ENCODE measurements at regions not wholly inside any gene's neighbourhood (a gene's known extent, or its start where the extent isn't known, plus 50 kb on each side); places are given as distances from the start of the nearest gene placed in this dataset.

- Histone ChIP-seq H3K4me3 (ENCODE audit: low read length) (no peak overlapping the region), H3K27ac (ENCODE audit: low read length) (no peak overlapping the region), H3K27me3 (ENCODE audit: control insufficient read depth, insufficient read depth, low read length) (no peaks in the 10 kb centered on the region), H3K9me3 (ENCODE audit: control insufficient read depth, insufficient read depth, low read length) (no peaks in the 10 kb centered on the region), H3K4me1 (ENCODE audit: control insufficient read depth, insufficient read depth, low read length) (no peaks in the 10 kb centered on the region), H3K36me3 (ENCODE audit: control insufficient read depth, insufficient read depth, low read length) (no peaks in the 10 kb centered on the region)
- no CpG with 5 or more reads among the region's 7 CpGs for WGBS (ENCODE audit: insufficient coverage, insufficient read length)
- DNase-seq (ENCODE audit: low read depth, low spot score) = no peak
Observed at GRCh38 chr18:21162786-21163185, 51.2 kb upstream of the ROCK1 start.

GRCh38 chr18:21163647-21164547, 52.3 kb upstream of the ROCK1 start:
- Histone ChIP-seq H3K9me3 (ENCODE audit: control insufficient read depth, insufficient read depth, low read length) (no peaks in the 10 kb centered on the region), H3K4me1 (ENCODE audit: control insufficient read depth, insufficient read depth, low read length) (no peaks in the 10 kb centered on the region), H3K36me3 (ENCODE audit: control insufficient read depth, insufficient read depth, low read length) (no peaks in the 10 kb centered on the region), H3K27me3 (ENCODE audit: control insufficient read depth, insufficient read depth, low read length) (no peaks in the 10 kb centered on the region), H3K27ac (ENCODE audit: low read length) (no peak overlapping the region), H3K4me3 (ENCODE audit: low read length) (no peak overlapping the region)
- no peak for DNase-seq (ENCODE audit: low read depth, low spot score)
- no CpG with 5 or more reads among the region's 6 CpGs for WGBS (ENCODE audit: insufficient coverage, insufficient read length)

- WGBS (ENCODE audit: insufficient coverage, insufficient read length) = 100% methylated on average over 1 of the region's 2 CpGs
- Histone ChIP-seq H3K4me1 (ENCODE audit: control insufficient read depth, insufficient read depth, low read length) (no peaks in the 10 kb centered on the region), H3K27ac (ENCODE audit: low read length) (no peak overlapping the region), H3K36me3 (ENCODE audit: control insufficient read depth, insufficient read depth, low read length) (no peaks in the 10 kb centered on the region), H3K4me3 (ENCODE audit: low read length) (no peak overlapping the region), H3K9me3 (ENCODE audit: control insufficient read depth, insufficient read depth, low read length) (no peaks in the 10 kb centered on the region), H3K27me3 (ENCODE audit: control insufficient read depth, insufficient read depth, low read length) (no peaks in the 10 kb centered on the region)
- no peak for DNase-seq (ENCODE audit: low read depth, low spot score)
Observed at GRCh38 chr18:21164548-21165095, 53.0 kb upstream of the ROCK1 start.

GRCh38 chr18:21167641-21168377, 56.2 kb upstream of the ROCK1 start:
- peak; percentile 75 for DNase-seq (ENCODE audit: low read depth, low spot score)
- Histone ChIP-seq H3K36me3 (ENCODE audit: control insufficient read depth, insufficient read depth, low read length) (no peaks in the 10 kb centered on the region), H3K27me3 (ENCODE audit: control insufficient read depth, insufficient read depth, low read length) (no peaks in the 10 kb centered on the region), H3K9me3 (ENCODE audit: control insufficient read depth, insufficient read depth, low read length) (no peaks in the 10 kb centered on the region), H3K4me3 (ENCODE audit: low read length) (no peak overlapping the region), H3K4me1 (ENCODE audit: control insufficient read depth, insufficient read depth, low read length) (no peaks in the 10 kb centered on the region), H3K27ac (ENCODE audit: low read length) (no peak overlapping the region)
- no CpG with 5 or more reads among the region's 1 CpG for WGBS (ENCODE audit: insufficient coverage, insufficient read length)

GRCh38 chr18:21168880-21169279, 57.3 kb upstream of the ROCK1 start:
- no peak overlapping the region for H3K27ac ChIP-seq (ENCODE audit: low read length)
- WGBS (ENCODE audit: insufficient coverage, insufficient read length) = no CpG with 5 or more reads among the region's 2 CpGs

GRCh38 chr18:21177822-21178221, 64.2 kb upstream of the GREB1L start:
- WGBS (ENCODE audit: insufficient coverage, insufficient read length) = no CpG with 5 or more reads among the region's 6 CpGs
- no peaks in the 10 kb centered on the region for H3K27me3 ChIP-seq (ENCODE audit: control insufficient read depth, insufficient read depth, low read length)
- no peaks in the 10 kb centered on the region for H3K4me1 ChIP-seq (ENCODE audit: control insufficient read depth, insufficient read depth, low read length)
- no peaks in the 10 kb centered on the region for H3K9me3 ChIP-seq (ENCODE audit: control insufficient read depth, insufficient read depth, low read length)
- H3K36me3 ChIP-seq (ENCODE audit: control insufficient read depth, insufficient read depth, low read length) = no peaks in the 10 kb centered on the region
- no peak overlapping the region for H3K27ac ChIP-seq (ENCODE audit: low read length)
- no peak overlapping the region for H3K4me3 ChIP-seq (ENCODE audit: low read length)
- DNase-seq (ENCODE audit: low read depth, low spot score) = no peak

More at GRCh38 chr18:21168880-21169279, 57.3 kb upstream of the ROCK1 start:
- Histone ChIP-seq H3K27me3 (ENCODE audit: control insufficient read depth, insufficient read depth, low read length) (no peaks in the 10 kb centered on the region), H3K4me1 (ENCODE audit: control insufficient read depth, insufficient read depth, low read length) (no peaks in the 10 kb centered on the region), H3K9me3 (ENCODE audit: control insufficient read depth, insufficient read depth, low read length) (no peaks in the 10 kb centered on the region), H3K36me3 (ENCODE audit: control insufficient read depth, insufficient read depth, low read length) (no peaks in the 10 kb centered on the region), H3K4me3 (ENCODE audit: low read length) (no peak overlapping the region)
- no peak for DNase-seq (ENCODE audit: low read depth, low spot score)

- no peaks in the 10 kb centered on the region for H3K9me3 ChIP-seq (ENCODE audit: control insufficient read depth, insufficient read depth, low read length)
- H3K4me1 ChIP-seq (ENCODE audit: control insufficient read depth, insufficient read depth, low read length) = no peaks in the 10 kb centered on the region
- H3K4me3 ChIP-seq (ENCODE audit: low read length) = no peak overlapping the region
- H3K27me3 ChIP-seq (ENCODE audit: control insufficient read depth, insufficient read depth, low read length) = no peaks in the 10 kb centered on the region
- no CpG with 5 or more reads among the region's 7 CpGs for WGBS (ENCODE audit: insufficient coverage, insufficient read length)
- no peak overlapping the region for H3K27ac ChIP-seq (ENCODE audit: low read length)
- DNase-seq (ENCODE audit: low read depth, low spot score) = peak; percentile 50
- no peaks in the 10 kb centered on the region for H3K36me3 ChIP-seq (ENCODE audit: control insufficient read depth, insufficient read depth, low read length)
Observed at GRCh38 chr18:21179590-21180220, 62.3 kb upstream of the GREB1L start.

DNA sequence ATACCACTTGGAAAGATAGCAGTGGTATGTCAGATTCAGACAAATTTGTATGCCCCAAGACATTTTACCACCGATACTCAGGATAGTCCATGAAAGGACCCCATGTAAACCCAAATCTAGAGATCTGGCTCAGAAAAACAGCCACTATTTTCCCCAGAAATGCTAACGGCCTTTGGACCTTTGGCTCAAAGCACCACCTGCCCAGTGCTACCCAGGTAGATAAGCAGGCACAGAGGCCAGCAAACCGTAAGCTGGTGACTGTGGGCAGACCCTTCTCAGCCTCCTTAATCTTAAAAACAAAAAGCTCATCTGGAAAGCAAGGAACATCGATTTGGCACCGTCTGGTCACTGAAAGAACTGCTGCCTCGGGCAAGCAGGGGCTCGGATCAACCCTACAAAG, 61.4 kb upstream of the GREB1L start:
- Histone ChIP-seq H3K27me3 (ENCODE audit: control insufficient read depth, insufficient read depth, low read length) (no peaks in the 10 kb centered on the region), H3K9me3 (ENCODE audit: control insufficient read depth, insufficient read depth, low read length) (no peaks in the 10 kb centered on the region), H3K36me3 (ENCODE audit: control insufficient read depth, insufficient read depth, low read length) (no peaks in the 10 kb centered on the region), H3K27ac (ENCODE audit: low read length) (no peak overlapping the region), H3K4me3 (ENCODE audit: low read length) (no peak overlapping the region), H3K4me1 (ENCODE audit: control insufficient read depth, insufficient read depth, low read length) (no peaks in the 10 kb centered on the region)
- no peak for DNase-seq (ENCODE audit: low read depth, low spot score)
- no CpG with 5 or more reads among the region's 7 CpGs for WGBS (ENCODE audit: insufficient coverage, insufficient read length)

GRCh38 chr18:21181766-21182165, 60.3 kb upstream of the GREB1L start:
- H3K27me3 ChIP-seq (ENCODE audit: control insufficient read depth, insufficient read depth, low read length) = no peaks in the 10 kb centered on the region
- no peaks in the 10 kb centered on the region for H3K36me3 ChIP-seq (ENCODE audit: control insufficient read depth, insufficient read depth, low read length)
- H3K27ac ChIP-seq (ENCODE audit: low read length) = no peak overlapping the region
- H3K9me3 ChIP-seq (ENCODE audit: control insufficient read depth, insufficient read depth, low read length) = no peaks in the 10 kb centered on the region
- no peak for DNase-seq (ENCODE audit: low read depth, low spot score)
- WGBS (ENCODE audit: insufficient coverage, insufficient read length) = no CpG with 5 or more reads among the region's 3 CpGs
- H3K4me3 ChIP-seq (ENCODE audit: low read length) = no peak overlapping the region
- no peaks in the 10 kb centered on the region for H3K4me1 ChIP-seq (ENCODE audit: control insufficient read depth, insufficient read depth, low read length)

- no peak for DNase-seq (ENCODE audit: low read depth, low spot score)
- Histone ChIP-seq H3K4me3 (ENCODE audit: low read length) (no peak overlapping the region), H3K9me3 (ENCODE audit: control insufficient read depth, insufficient read depth, low read length) (no peaks in the 10 kb centered on the region), H3K36me3 (ENCODE audit: control insufficient read depth, insufficient read depth, low read length) (no peaks in the 10 kb centered on the region), H3K4me1 (ENCODE audit: control insufficient read depth, insufficient read depth, low read length) (no peaks in the 10 kb centered on the region), H3K27ac (ENCODE audit: low read length) (no peak overlapping the region), H3K27me3 (ENCODE audit: control insufficient read depth, insufficient read depth, low read length) (no peaks in the 10 kb centered on the region)
- WGBS (ENCODE audit: insufficient coverage, insufficient read length) = no CpG with 5 or more reads among the region's 3 CpGs
Observed at GRCh38 chr18:21183670-21184069, 58.4 kb upstream of the GREB1L start.

Measured in iPS DF 6.9 (cell line).